ENCODE measurements at regions not wholly inside any gene's neighbourhood (a gene's known extent, or its start where the extent isn't known, plus 50 kb on each side); places are given as distances from the start of the nearest gene placed in this dataset.
A peak's percentile ranks its signal among the peaks of the same experiment; 100 is the strongest.
"Not testable (repeated sequence)": the region's sequence is repeated elsewhere in the genome, so short reads cannot be mapped to it uniquely, and the experiment has no call there.

DNA sequence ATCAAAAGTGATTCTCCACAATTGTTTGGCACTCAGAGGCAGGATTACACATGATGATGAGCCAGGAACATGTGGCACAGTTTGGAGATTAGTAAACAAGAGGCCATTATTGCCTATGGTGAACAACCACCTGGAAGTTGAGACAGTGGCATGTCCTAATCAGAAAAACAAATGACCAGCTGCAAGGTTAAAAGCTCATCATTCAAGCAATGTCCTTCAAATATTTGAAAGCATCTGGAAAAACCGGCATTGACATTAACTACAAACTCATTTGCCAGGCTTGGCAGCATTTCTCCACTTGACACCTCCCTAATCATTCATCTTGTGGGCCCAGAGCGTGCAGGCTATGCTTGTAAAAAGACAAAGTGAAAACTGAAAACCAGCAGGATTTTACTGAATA is 80.6 kb upstream of the MEGF10 start:
- DNase-seq (ENCODE audit: low read depth in 3 of 3, low spot score in 2 of 3): no peak

DNA sequence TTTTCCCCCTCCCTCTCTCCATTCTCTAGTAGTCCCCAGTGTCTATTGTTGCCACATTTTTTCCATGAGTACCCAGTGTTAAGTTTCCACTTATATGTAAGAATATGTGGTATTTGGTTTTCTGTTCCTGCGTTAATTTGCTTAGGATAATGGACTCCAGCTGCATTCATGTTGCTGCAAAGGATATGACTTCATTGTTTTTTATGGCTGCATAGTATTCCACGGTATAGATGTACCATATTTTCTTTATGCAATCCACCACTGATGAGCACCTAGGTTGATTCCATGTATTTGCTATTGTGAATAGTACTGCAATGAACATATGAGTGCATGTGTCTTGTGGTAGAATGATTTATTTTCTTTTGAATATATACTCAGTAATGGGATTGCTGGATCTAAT is 77.4 kb upstream of the MEGF10 start:
- DNase-seq (ENCODE audit: low read depth in 3 of 3, low spot score in 2 of 3): no peak

DNA sequence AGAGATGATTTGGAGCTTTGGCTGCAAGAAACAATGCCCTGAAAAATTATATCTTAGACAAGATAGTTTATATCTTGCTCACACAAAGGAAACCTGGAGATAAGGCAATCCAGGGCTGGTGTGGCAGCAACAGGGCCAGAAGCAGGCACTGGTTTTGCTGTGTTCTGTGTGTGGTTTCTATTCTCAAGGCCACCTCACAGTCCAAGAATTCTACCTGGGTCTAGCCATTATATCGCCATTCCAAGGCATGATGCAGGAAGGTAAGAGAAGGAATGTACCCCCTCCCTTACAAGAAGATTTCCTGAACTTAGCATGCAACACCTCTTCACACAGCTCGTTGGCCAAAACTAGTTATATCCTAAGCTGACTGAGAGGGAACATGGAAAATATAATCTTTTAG is 74.5 kb upstream of the MEGF10 start:
- no peak for DNase-seq (ENCODE audit: low read depth in 3 of 3, low spot score in 2 of 3)

- DNase-seq (ENCODE audit: low read depth in 3 of 3, low spot score in 2 of 3): no peak
These were observed 73.5 kb upstream of the MEGF10 start for GRCh38 chr5:127216898-127217675.

DNA sequence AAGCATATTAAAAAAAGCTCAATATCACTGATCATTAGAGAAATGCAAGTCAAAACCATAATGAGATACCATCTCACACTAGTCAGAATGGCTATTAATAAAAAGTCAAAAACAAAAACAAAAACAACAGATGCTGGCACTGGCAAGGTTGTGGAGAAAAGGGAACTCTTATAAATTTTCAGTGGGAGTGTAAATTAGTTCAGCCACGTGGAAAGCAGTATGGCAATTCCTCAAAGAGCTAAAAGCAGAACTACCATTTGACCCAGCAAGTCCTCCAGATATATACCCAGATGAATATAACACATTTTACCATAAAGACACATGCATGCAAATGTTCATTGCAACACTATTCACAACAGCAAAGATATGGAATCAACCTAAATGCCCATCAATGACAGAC is 68.7 kb upstream of the MEGF10 start:
- not testable (repeated sequence) for DNase-seq (ENCODE audit: low read depth in 3 of 3, low spot score in 2 of 3)

GRCh38 chr5:127222571-127223156 is 67.9 kb upstream of the MEGF10 start:
- not testable (repeated sequence) for DNase-seq (ENCODE audit: low read depth in 3 of 3, low spot score in 2 of 3)

- DNase-seq (ENCODE audit: low read depth in 3 of 3, low spot score in 2 of 3): no peak
These were observed 67.2 kb upstream of the MEGF10 start for GRCh38 chr5:127223256-127223974.

DNA sequence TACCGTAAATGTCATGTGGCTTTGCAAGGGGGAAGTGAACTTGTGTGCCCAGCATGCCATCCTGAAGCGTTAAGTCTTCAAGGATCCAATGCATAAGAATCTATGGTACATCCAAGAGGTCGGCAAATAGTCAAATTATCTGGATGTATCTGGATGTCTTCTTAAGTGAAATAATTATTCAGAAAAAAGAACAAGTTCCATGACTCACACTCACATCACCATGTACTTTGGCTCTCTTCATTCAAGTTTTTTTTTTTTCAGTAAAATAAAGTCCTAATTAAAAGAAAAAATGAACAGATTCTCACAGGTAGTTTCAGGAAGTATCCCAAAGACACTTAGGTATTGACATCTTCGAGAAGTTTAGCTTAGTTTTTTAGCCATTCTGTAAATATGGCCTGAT is 62.7 kb upstream of the MEGF10 start:
- DNase-seq (ENCODE audit: low read depth in 3 of 3, low spot score in 2 of 3): no peak

- DNase-seq (ENCODE audit: low read depth in 3 of 3, low spot score in 2 of 3): peak in 1 of 3 donors; percentile 1
These were observed 61.9 kb upstream of the MEGF10 start for GRCh38 chr5:127228540-127229184.

DNA sequence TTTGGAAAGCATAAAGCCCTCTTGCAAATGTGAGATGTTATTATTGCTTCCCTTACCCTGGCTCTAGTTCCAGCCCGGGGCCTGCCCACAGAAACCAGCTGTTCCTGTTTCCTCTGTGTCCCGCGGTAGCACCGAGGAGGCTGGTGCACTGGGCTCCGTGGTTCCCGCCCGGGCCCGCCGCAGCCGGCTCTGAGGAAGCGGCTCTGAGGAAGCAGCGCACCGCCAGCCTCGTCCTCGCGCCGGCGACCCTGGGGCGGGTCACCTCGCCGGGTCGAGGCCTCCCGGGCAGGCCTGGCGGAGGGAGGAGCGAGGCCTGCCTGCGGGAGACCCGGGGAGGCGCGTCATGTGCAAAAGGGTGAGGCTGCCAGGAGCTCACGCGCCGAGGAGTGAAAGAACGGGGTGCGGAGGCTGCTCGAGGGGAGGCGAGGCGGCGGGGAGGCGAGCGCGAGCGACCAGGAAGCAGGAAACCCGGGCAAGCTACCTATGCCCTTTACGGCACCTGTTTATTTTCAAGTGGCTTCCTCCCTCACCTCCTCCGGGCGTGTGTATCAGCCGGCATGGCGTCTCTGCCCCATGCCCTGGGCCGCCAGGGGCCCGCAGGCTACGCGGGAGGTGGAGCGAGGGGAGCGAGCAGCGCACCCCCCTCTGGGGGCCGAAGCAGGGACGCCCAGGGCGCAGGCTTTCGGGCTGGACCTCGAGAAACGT is 61.3 kb upstream of the MEGF10 start:
- peak in 1 of 3 donors; percentile 17 for DNase-seq (ENCODE audit: low read depth in 3 of 3, low spot score in 2 of 3)

DNA sequence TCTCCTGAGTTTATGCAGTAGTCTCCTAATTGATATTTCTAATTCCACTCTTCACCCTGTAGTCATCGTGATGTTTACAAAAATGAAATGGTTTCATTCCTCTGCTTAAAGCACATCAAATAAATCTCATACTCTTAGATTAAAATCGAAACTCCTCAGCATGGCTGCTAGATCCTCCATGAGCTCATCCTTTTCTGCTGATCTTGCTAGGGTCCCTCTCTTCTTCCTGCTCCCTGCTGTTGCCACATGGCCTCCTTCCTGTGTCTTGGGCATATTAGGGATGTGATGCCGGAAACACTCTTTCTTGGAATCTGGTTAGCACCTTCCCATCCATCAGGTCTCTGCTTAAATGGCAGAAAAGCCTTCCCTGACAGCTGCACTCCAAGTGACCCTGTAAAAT is 59.5 kb upstream of the MEGF10 start:
- no peak for DNase-seq (ENCODE audit: low read depth in 3 of 3, low spot score in 2 of 3)

GRCh38 chr5:127233590-127233989 is 57.0 kb upstream of the MEGF10 start:
- no peak for DNase-seq (ENCODE audit: low read depth in 3 of 3, low spot score in 2 of 3)

DNA sequence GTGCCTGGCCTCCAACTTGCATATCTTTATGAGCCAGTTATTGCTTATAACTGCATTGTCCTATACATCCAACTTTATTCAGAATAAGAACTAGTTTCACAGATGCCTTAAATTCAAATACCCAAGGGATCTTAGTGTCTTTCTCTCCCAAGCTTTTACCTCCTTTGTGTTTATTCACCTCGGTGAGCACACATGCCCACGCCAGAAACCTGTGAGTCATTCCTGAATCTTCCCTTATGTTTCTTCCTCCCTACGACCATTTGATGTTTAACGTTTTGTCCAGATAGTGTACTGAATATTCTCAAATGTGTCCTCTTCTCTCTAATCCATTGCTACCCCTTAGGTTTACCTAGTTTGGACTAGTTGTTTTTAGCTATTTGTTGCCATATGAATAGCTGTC is 55.5 kb upstream of the MEGF10 start:
- DNase-seq (ENCODE audit: low read depth in 3 of 3, low spot score in 2 of 3): no peak

DNA sequence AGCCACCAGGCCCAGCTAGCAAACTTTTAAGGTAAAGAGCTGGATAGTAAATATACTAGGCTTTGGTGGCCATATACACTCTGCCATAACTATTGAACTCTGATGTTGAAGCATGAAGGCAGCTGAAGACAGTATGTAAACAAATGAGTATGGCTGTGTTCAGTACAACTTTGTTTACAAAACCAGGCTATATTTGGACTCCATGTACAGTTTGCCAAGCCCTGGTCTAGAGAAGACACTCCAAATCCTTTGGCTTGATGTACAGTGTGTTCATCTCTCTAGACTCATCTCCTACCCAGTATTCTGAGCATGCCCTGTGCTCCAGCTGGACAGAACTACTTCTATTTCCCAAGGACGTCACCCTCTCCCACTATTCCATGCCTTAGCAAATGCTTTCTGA is 54.3 kb upstream of the MEGF10 start:
- no peak for DNase-seq (ENCODE audit: low read depth in 3 of 3, low spot score in 2 of 3)
